Stimulated activated naive CD8-positive, alpha-beta T cell treated with anti-CD3 and anti-CD28 coated beads, Interleukin-15, amount 100 ng/mL, for 72 hours (primary cell): ENCODE measurements at regions not wholly inside any gene's neighbourhood (a gene's known extent, or its start where the extent isn't known, plus 50 kb on each side); places are given as distances from the start of the nearest gene placed in this dataset.
"Not testable (repeated sequence)": the region's sequence is repeated elsewhere in the genome, so short reads cannot be mapped to it uniquely, and the experiment has no call there.

Experiments
- ATAC-seq: fragments of 150-1000 bp; cut with Tn5 transposase; 2 replicates; pipeline ENCODE4 v1.10.0; 2021; ENCODE audit warnings: mild to moderate bottlenecking, moderate library complexity
- DNase-seq, 2 donors: peaks; one replicate each; pipeline ENCODE4 v3.0.0; 2021 to 2022
- H3K27ac Mint-ChIP-seq, 2 donors: one replicate each; pipeline ENCODE4 v1.8.0; 2022; ENCODE audit warnings: mild to moderate bottlenecking in 2 of 2, mixed read lengths in 2 of 2, moderate library complexity in 2 of 2
- H3K27me3 Mint-ChIP-seq: one replicate; pipeline ENCODE4 v1.8.0; 2022; ENCODE audit warnings: mixed read lengths
- H3K4me1 Mint-ChIP-seq: one replicate; pipeline ENCODE4 v1.8.0; 2022; ENCODE audit warnings: mild to moderate bottlenecking, mixed read lengths
- H3K4me3 Mint-ChIP-seq, 2 donors: one replicate each; pipeline ENCODE4 v1.8.0; 2022; ENCODE audit warnings: mild to moderate bottlenecking in 2 of 2, mixed read lengths in 2 of 2, moderate library complexity in 1 of 2
- H3K9me3 Mint-ChIP-seq, 2 donors: one replicate each; pipeline ENCODE4 v1.8.0; 2022; ENCODE audit warnings: mixed read lengths in 2 of 2

GRCh38 chr5:143924311-143924978 is 112.5 kb downstream of the HMHB1 start:
- Mint-ChIP-seq H3K4me1 (peaks cover 14% of the 10 kb centered on the region), H3K27ac (no peak overlapping the region), H3K4me3 (no peak overlapping the region), H3K9me3 (no peaks in the 10 kb centered on the region), H3K27me3 (no peaks in the 10 kb centered on the region)
- DNase-seq (no peak), ATAC-seq (no peak)

DNA sequence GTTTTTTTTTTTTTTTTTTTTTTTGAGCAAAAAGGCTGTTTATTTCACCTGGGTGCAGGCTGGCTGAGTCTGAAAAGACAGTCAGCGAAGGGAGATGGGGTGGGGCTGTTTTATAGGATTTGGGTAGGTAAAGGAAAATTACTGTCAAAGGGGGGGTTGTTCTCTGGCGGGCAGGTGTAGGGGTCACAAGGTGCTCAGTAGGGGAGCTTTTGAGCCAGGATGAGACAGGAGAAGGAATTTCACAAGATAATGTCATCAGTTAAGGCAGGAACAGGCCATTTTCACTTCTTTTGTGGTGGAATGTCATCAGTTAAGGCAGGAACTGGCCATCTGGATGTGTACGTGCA is 113.0 kb downstream of the HMHB1 start:
- DNase-seq, H3K9me3 Mint-ChIP-seq, ATAC-seq, H3K4me3 Mint-ChIP-seq, H3K27ac Mint-ChIP-seq, H3K27me3 Mint-ChIP-seq: not testable (repeated sequence)
- H3K4me1 Mint-ChIP-seq, result peaks cover 14% of the 10 kb centered on the region

DNA sequence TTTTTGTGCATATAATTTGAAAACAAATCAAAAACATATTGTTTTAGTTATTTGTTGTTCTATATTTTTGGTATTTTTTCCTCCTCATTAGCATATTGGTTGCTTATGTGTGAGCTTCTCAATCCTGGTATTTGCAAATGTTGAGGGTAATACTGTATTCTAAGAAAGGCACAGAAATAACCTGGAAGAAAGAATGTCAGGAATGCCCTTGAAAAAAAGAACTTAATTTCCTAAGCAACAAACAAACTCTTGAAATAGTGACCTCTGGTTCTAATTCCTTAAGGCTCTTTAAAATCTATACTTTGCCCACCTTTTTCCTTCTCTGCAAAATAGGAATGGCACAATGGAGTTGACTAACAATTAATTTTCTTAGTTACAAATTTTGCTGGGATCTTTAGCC is 117.5 kb downstream of the HMHB1 start:
- H3K4me3 Mint-ChIP-seq, result no peak overlapping the region
- ATAC-seq (no peak), DNase-seq (no peak)
- peaks cover 8 to 25% of the 10 kb centered on the region in 2 donors for H3K9me3 Mint-ChIP-seq
- no peak overlapping the region for H3K27ac Mint-ChIP-seq
- H3K27me3 Mint-ChIP-seq, result no peaks in the 10 kb centered on the region
- no peaks in the 10 kb centered on the region for H3K4me1 Mint-ChIP-seq

- H3K9me3 Mint-ChIP-seq, result peaks cover 12 to 32% of the 10 kb centered on the region in 2 donors
- H3K27me3 Mint-ChIP-seq, result no peaks in the 10 kb centered on the region
- DNase-seq (no peak), ATAC-seq (no peak)
- H3K27ac Mint-ChIP-seq, result no peak overlapping the region
- no peak overlapping the region for H3K4me3 Mint-ChIP-seq
- no peaks in the 10 kb centered on the region for H3K4me1 Mint-ChIP-seq
These were observed 118.6 kb downstream of the HMHB1 start for GRCh38 chr5:143930561-143930960.

DNA sequence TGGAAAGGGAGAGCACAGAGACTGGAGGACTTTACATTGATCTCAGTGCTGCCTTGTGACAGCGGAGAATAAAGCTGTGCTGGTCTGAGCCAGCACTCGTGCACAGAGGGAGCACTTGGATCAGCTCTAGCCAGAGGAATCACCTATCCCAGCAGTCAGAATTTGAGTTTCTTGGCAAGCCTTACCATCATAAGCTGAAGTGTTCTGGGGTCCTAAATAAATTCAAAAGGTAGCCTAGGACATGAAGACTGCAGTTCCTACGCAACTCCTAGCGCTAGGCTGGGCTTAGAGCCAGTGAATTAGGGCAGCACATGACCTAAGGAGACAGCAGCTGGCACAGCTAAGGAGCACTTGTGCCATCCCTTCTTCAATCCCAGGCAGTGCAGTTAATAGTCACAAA is 119.5 kb downstream of the HMHB1 start:
- H3K9me3 Mint-ChIP-seq, result peaks cover 19 to 37% of the 10 kb centered on the region in 2 donors
- no peaks in the 10 kb centered on the region for H3K4me1 Mint-ChIP-seq
- no peak overlapping the region for H3K4me3 Mint-ChIP-seq
- no peak for DNase-seq
- ATAC-seq, result no peak
- no peaks in the 10 kb centered on the region for H3K27me3 Mint-ChIP-seq
- H3K27ac Mint-ChIP-seq, result peak overlapping the region in 1 of 2 donors; percentile 27

- DNase-seq (no peak), ATAC-seq (no peak)
- Mint-ChIP-seq H3K27ac (no peak overlapping the region), H3K9me3 (peaks cover 19 to 37% of the 10 kb centered on the region in 2 donors), H3K4me1 (no peaks in the 10 kb centered on the region), H3K27me3 (no peaks in the 10 kb centered on the region), H3K4me3 (no peak overlapping the region)
These were observed 120.0 kb downstream of the HMHB1 start for GRCh38 chr5:143931986-143932385.

DNA sequence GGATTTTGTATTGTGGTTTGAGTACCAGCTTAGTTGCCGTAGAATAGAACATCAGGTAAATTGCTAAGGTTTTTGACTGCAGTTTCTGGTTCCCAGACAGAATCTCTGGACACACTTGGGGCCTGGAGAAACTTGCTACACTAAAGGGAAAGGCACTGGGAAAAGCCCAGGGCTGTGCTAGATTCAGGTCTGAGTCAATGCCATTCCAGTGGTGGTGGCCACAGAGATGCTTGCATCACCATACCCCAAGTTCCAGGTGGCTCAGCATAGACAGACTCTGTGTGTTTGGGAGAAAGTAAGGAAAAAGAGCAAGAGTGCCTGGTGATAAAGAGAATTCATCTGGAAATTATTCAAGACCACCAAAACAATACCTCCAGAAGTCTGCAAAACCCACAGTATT is 120.6 kb downstream of the HMHB1 start:
- Mint-ChIP-seq H3K4me3 (no peak overlapping the region), H3K9me3 (peaks cover 19 to 37% of the 10 kb centered on the region in 2 donors), H3K27ac (no peak overlapping the region), H3K4me1 (no peaks in the 10 kb centered on the region), H3K27me3 (no peaks in the 10 kb centered on the region)
- DNase-seq, result no peak
- ATAC-seq, result no peak

DNA sequence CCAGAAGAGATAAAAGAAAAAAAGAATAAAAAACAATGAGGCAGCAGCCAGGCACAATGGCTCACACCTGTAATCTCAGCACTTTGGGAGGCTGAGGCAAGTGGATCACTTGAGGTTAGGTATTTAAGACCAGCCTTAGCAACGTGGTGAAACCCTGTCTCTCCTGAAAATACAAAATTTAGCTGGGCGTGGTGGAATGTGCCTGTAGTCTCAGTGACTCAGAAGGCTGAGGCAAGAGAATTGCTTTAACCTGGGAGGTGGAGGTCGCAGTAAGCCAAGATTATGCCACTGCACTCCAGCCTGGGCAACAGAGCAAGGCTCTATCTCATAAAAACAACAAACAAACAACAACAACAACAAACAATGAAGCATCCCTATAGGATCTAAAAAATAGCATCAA is 121.5 kb downstream of the HMHB1 start:
- H3K27ac Mint-ChIP-seq, result no peak overlapping the region
- ATAC-seq (no peak), DNase-seq (no peak)
- H3K27me3 Mint-ChIP-seq, result no peaks in the 10 kb centered on the region
- H3K4me3 Mint-ChIP-seq, result no peak overlapping the region
- H3K4me1 Mint-ChIP-seq, result no peaks in the 10 kb centered on the region
- peaks cover 19 to 37% of the 10 kb centered on the region in 2 donors for H3K9me3 Mint-ChIP-seq

GRCh38 chr5:143934821-143935220 is 122.9 kb downstream of the HMHB1 start:
- DNase-seq, result no peak
- Mint-ChIP-seq H3K27me3 (no peaks in the 10 kb centered on the region), H3K9me3 (peaks cover 23 to 44% of the 10 kb centered on the region in 2 donors), H3K4me1 (no peaks in the 10 kb centered on the region), H3K27ac (no peak overlapping the region), H3K4me3 (no peak overlapping the region)
- ATAC-seq, result no peak

DNA sequence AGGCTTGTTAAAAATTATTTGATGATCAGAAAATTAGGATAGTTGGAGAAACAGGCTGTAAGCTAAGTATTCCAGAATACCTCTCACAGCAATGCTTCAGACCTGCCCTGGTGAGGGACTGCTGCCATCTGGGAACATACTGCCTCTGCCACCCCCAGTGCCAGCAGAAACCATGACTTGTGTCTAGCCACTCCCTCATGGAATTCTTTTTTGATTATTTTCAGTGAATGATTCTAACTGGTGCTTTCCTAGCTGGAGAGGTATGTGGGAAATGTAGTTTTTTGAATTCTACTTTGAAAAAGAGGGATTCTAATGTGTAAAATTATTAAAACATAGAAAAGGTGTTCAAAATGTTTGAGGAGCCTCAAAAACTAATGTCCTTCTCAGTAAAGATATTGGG is 126.3 kb downstream of the HMHB1 start:
- no peaks in the 10 kb centered on the region for H3K27me3 Mint-ChIP-seq
- no peak overlapping the region for H3K27ac Mint-ChIP-seq
- ATAC-seq, result no peak
- no peak for DNase-seq
- H3K9me3 Mint-ChIP-seq, result peaks cover 30 to 46% of the 10 kb centered on the region in 2 donors
- H3K4me3 Mint-ChIP-seq, result no peak overlapping the region
- H3K4me1 Mint-ChIP-seq, result no peaks in the 10 kb centered on the region

- Mint-ChIP-seq H3K4me1 (no peaks in the 10 kb centered on the region), H3K4me3 (no peak overlapping the region), H3K27ac (no peak overlapping the region), H3K27me3 (no peaks in the 10 kb centered on the region), H3K9me3 (peaks cover 35 to 36% of the 10 kb centered on the region in 2 donors)
- ATAC-seq (no peak), DNase-seq (no peak)
These were observed 134.9 kb downstream of the HMHB1 start for GRCh38 chr5:143946837-143947236.

DNA sequence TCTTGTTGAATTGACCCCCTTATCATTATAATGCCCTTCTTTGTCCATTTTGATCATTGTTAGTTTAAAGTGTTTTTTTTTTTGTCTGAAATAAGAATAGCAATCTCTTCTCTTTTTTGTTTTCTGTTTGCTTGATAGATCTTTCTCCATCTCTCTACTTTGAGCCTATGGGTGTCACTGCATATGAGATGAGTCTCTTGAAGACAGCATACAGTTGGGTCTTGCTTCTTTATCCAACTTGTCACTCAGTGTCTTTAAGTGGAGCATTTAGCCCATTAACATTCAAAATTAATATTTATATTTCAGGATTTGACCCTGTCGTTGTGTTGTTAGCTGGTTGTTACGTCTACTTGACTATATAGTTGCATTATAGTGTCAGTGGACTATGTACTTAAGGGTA is 135.4 kb downstream of the HMHB1 start:
- H3K27ac Mint-ChIP-seq, result peak overlapping the region in 1 of 2 donors; percentile 1
- H3K27me3 Mint-ChIP-seq, result no peaks in the 10 kb centered on the region
- no peak overlapping the region for H3K4me3 Mint-ChIP-seq
- H3K9me3 Mint-ChIP-seq, result peaks cover 35 to 36% of the 10 kb centered on the region in 2 donors
- no peaks in the 10 kb centered on the region for H3K4me1 Mint-ChIP-seq
- DNase-seq, result no peak
- no peak for ATAC-seq

DNA sequence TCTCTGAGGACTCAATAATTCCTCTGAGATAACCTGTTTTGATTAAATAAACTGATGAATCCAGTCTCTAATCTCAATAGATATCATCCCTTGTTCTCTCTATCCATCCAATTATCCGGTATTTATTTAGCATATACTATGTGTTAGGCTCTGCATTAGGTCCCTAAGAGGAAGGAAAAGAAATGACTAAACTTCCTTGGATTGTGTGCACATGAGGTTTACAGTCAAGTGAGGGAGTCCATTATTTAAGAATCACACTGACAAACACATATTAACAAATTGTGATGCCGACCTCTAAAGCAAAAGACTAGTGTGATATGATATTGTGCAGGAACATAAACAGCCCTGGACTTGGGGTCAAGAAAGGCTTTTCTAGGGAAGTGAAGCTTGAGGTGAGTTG is 140.8 kb downstream of the HMHB1 start:
- Mint-ChIP-seq H3K27me3 (peaks cover 1% of the 10 kb centered on the region), H3K9me3 (peaks cover 10% of the 10 kb centered on the region in 2 donors), H3K4me1 (no peaks in the 10 kb centered on the region), H3K27ac (no peak overlapping the region), H3K4me3 (no peak overlapping the region)
- DNase-seq (no peak), ATAC-seq (no peak)

- Mint-ChIP-seq H3K27me3 (peaks cover 7% of the 10 kb centered on the region), H3K27ac (no peak overlapping the region), H3K4me3 (no peak overlapping the region), H3K9me3 (peaks cover 9 to 10% of the 10 kb centered on the region in 2 donors), H3K4me1 (no peaks in the 10 kb centered on the region)
- DNase-seq (no peak), ATAC-seq (no peak)
These were observed 141.9 kb downstream of the HMHB1 start for GRCh38 chr5:143953851-143954250.

DNA sequence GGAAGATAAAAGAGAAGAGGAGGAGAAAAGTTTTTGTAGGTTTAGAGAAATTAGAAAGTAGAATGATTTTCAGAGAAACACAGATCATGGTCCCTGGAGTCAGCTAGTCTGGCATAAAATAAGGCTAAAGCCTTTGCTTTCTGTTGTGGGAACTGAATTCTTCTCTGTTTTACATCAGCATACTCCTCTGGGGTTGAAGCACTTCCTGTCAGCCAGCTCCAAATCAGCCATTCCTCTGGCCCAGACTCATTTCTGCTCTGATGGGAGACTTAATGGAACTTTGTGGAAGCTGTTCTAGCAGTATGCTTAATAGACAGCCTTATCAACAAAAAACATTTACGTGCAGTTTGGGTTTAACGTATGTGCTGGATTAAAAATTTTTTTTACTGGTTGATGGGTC is 143.2 kb downstream of the HMHB1 start:
- Mint-ChIP-seq H3K4me1 (no peaks in the 10 kb centered on the region), H3K9me3 (no peaks in the 10 kb centered on the region), H3K27ac (no peak overlapping the region), H3K27me3 (peaks cover 7% of the 10 kb centered on the region), H3K4me3 (no peak overlapping the region)
- no peak for DNase-seq
- ATAC-seq, result no peak

DNA sequence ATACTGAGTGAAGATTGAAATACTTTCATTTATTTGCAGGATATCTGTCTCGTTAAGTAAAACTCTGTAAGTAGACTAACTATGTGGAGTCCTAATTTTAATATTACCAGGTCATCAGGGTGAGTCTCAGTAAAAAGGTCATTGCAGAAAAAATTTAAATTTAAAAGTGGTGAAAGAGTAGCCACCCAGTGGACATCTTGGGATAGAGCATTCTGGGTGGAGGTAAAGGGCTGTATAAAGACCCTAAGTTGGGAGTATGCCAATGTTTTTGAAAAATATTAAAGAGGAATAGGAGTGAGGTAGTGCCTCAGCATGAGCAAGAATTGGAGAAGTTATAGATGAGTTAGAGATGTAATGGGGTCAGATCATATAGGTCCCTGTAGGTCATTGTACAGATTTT is 145.5 kb downstream of the HMHB1 start:
- H3K27me3 Mint-ChIP-seq, result peaks cover 7% of the 10 kb centered on the region
- H3K4me3 Mint-ChIP-seq, result no peak overlapping the region
- no peak for ATAC-seq
- H3K4me1 Mint-ChIP-seq, result no peaks in the 10 kb centered on the region
- no peak for DNase-seq
- H3K9me3 Mint-ChIP-seq, result no peaks in the 10 kb centered on the region
- H3K27ac Mint-ChIP-seq, result no peak overlapping the region

DNA sequence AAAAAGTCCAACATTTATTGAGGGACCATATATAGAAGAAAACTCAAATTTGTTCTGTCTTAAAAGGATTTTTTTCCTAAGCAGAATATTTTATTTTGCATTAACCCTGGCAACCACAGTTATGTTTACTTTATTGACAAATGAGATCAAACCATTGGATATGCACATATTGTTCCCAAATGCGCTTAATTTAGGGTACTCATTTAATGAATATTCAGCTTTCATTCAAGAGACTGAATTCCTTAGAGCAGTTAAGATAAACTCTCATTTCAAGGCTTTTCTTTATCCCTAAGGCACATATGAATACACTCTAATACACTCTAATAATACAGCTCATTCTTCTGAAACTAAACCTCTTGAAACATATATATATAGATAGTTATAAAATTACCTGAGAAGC is 150.2 kb downstream of the HMHB1 start:
- H3K27ac Mint-ChIP-seq, result no peak overlapping the region
- no peaks in the 10 kb centered on the region for H3K4me1 Mint-ChIP-seq
- no peaks in the 10 kb centered on the region for H3K9me3 Mint-ChIP-seq
- peaks cover 7% of the 10 kb centered on the region for H3K27me3 Mint-ChIP-seq
- ATAC-seq, result no peak
- no peak for DNase-seq
- H3K4me3 Mint-ChIP-seq, result no peak overlapping the region
